Activated CD4-positive, CD25-positive, alpha-beta regulatory T cell treated with anti-CD3 and anti-CD28 coated beads, Interleukin-2, amount 50 U/mL, for 72 hours (primary cell): ENCODE measurements at regions not wholly inside any gene's neighbourhood (a gene's known extent, or its start where the extent isn't known, plus 50 kb on each side); places are given as distances from the start of the nearest gene placed in this dataset.
"Not testable (repeated sequence)": the region's sequence is repeated elsewhere in the genome, so short reads cannot be mapped to it uniquely, and the experiment has no call there.

Experiments used
- DNase-seq: peaks from one replicate; pipeline ENCODE4 v3.0.0; 2021

DNA sequence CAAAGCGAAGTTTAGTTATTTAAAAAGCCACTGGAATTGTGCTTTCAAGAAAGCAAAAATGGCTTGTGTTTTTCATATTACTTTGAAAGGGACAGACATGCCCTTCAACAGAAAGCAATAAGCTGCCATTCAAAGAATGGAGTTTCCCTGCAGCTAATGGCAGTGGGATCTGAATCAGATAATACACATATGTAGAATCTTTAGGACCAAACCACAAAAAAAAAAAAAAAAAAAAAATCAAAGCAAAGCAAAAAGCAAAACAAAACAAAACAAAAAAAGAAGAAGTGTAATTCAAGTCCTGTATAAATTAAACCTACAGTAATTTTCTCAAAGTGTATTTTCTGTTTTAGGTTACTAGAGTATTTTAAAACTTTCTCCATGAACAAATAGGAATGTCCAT is 63.6 kb upstream of the ZNF217 start:
- DNase-seq: no peak

DNA sequence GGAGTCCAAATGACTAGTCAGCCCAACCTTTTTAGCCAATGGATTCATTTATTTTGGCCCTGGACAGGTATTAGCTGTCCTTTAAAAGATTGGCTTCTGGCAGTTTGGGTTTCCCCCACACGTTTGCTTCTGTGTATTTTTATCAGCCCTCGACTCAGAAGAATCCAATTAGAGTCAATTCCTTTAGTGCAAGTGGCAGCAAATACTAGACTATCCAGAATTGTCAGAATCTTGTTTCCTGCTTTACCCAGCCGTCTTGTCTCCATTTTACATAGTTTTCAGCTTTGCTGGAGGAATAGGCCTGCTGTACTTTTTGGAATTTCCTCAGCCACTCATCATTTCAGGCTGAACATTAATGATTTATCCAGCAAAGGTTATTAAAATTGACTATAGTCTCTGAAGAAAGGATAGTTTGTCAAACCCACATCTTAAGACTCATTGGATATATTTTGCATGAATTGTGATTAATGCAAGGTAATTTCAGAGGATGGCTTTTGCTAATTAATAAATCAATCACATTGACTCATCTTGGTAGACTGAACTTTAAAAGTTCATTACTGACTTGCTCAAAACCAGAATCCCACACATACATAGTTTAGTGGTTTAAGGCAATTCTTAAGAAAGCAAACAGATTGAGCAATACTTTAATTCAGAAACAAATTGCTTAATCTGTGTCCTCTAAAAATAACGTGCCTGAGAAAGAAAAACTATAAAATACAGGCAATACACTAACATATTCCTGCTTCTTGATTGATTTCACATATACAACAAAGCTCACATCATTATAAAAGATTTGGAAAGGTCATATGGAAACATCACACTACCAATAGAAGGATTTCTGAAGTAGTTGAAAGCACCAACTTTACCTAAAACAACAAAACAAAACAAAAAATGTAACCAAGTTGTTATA is 62.9 kb upstream of the ZNF217 start:
- no peak for DNase-seq

DNA sequence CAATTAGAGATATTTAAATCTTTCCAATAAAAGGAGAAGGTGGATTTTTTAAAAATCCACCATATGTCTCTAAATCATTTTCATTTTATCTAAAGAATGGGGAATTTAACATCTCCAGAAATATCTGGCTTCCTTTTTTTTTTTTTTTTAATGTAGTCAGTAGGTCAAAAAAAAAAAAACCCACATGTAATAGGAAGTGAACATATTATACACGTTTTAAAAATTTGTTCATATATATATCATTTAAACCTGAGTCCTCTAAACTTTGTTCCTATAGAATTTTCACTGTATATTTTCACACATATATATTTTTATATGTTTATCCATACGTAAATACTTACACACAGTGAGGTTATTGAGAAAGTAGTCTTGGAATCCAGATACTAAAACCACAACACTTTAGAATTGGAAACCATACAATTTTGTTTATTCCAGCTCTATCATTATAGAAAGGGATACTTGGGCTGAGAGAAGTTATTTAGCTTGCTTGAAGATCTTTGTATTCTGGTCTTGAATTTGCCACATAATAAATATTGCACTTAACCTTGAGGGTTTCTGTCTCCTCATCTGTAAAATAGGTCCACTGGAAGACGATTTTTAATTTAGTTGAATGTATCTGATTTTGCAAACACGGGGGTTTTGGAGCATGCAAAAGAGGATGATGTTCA is 62.1 kb upstream of the ZNF217 start:
- no peak for DNase-seq

DNA sequence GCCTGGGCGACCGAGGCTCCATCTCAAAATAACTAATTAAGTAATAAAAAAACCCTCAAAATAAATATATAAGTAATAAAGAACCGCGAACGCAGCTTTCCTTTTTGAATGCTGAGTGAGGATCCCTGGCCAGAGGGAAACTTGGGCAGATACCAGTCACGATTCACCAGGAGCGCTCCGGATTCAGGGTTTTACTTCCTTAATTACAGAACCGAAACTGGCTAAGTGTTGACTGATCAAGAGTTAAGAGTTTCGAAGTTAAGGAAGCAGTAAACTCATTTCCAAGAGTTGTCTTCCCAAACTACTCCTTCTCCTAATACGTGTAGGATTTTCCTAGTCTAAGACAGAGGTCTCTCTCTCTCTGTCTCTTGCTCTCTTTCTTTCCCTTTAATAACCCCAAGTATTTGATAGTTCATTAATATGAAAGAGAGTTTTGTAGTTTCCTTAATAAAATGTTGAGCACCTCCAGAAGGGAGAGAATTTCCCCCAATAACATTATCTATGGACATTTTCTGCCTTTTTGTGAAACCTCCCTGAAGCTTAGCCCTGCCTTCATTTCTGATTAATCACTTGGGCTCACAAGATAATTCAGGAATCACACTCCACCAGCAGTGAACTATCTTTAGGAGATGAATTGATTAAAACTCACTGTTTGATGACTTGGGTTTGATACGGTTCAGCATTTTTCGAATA is 61.4 kb upstream of the ZNF217 start:
- DNase-seq: no peak

DNA sequence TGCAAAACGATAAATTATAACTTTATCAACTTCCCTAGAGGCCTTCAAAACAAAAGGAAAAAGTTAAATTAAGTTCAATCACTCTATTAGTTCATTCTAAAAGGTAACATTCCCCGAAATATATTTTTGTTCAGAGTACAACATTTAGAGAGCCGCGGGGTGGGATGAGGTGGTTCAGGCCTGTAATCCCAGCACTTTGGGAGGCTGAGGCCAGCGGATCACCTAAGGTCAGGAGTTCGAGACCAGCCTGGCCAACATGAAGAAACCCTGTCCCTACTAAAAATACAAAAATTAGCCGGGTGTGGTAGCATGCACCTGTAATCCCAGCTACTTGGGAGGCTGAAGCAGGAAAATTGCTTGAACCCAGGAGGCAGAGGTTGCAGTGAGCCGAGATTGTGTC is 60.9 kb upstream of the ZNF217 start:
- not testable (repeated sequence) for DNase-seq

DNA sequence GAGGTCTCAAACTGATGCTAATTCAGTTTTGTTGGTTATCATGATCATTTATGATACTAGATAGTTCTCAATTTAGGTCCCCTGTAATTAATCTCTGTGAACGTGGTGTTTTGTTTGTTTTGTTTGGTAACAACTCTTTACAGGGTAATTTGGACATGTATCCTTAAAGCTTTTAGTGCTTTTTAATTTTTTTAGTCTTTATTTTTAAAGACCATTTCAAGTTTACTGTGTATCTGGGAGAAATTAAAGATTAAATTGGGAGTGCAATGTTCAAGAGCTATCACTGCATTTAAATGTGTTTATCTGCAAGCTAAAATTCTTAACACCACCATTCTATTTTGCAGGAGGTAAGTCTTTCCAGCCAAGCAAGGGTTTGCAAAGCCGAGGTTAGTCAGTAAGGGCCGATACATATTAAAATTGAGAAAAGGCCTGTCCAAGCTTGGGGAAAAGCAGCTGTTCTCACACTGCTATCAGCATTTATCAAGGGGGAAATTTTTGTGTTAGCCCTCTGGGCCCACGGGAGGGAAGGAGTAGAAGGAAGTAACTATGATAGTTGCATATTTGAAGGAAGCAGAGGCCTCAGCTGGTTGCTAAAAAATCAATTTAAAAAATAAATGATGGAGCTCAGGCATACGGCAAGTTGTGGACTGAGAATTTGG is 59.3 kb upstream of the ZNF217 start:
- no peak for DNase-seq

DNA sequence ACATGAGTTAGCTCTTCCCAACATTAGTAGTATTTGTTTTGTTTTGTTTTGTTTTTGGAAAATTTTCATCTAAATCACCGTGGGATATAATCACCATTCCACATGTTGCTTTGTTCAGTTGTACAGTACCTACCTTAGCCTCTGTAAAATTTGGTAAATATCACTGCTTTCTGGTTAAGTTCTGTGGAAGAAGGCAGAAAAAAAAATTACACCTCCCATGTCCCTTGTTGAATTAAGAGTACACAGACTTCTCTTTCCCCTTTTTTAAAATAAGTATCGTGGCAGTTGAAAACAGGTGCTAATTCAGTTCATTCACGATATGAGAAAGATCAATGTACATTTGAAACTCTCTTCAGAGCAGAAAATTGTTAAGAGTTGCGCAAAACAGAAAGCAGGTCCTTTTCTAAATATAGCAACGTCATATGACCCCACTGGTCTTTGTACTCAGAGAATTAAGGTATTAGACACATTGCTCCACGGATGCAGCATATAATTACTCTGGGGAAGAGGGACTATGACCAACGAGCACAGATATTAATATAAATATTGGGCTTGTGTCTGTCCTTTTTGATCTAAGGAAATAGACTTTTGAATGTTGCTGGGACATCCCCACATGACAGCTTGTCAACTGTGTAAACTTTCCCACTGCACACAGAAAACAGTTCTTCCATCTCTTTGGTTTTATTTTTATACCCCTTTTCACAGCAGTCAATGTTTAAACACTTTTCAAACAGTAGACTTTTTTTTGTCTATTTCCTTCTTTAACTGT is 58.6 kb upstream of the ZNF217 start:
- no peak for DNase-seq

DNA sequence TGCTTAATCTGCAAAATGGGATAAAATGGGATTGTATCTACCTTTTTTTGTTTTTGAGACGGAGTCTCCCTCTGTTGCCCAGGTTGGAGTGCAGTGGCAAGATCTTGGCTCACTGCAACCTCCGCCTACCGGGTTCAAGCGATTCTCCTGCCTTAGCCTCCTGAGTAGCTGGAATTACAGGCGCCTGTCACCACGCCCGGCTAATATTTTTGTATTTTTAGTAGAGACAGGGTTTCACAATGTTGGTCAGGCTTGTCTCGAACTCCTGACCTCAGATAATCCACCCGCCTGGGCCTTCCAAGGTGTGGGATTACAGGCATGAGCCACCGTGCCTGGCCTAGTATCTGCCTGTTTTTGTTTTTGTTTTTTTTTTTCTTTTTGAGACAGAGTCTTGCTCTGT is 55.9 kb upstream of the ZNF217 start:
- not testable (repeated sequence) for DNase-seq

DNA sequence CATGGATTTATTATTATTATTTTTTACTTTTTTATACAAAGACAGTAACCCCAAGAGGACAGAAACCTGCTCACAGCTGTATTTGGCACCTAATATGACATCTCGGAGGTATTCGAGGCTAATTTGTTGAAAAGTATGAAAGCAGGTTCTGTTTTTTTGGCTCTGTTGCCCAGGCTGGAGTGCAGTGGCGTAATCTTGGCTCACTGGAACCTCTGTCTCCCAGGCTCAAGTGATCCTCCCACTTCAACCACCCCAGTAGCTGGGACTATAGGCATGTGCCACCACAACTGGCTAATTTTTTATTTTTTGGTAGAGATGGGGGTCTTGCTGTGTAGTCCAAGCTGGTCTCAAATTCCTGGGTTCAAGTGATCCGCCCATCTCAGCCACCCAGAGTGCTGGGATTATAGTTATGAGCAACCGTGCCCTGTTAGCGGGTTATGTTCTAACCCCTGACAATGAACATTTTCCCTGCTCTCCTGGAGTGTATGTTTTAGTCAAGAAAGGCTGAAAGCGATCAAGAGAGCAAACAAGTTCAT is 53.7 kb upstream of the ZNF217 start:
- DNase-seq: no peak

DNA sequence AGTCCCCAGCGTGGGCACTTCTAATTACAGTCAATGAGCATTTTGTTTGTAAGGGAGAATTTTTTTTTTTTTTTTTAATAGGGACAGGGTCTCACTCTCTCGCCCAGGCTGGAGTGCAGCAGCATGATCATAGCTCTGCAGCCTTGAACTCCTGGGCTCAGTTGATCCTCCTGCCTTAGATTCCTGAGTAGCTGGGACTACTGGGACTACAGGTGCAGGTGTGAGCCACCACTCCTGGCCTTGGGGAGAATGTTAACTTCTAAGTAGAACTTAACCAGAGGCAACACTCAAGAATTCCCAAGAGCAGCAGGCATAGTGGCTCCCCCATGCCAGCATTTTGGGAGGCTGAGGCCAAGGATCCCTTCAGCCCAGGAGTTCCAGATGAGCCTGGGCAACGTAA is 52.9 kb upstream of the ZNF217 start:
- DNase-seq: no peak

DNA sequence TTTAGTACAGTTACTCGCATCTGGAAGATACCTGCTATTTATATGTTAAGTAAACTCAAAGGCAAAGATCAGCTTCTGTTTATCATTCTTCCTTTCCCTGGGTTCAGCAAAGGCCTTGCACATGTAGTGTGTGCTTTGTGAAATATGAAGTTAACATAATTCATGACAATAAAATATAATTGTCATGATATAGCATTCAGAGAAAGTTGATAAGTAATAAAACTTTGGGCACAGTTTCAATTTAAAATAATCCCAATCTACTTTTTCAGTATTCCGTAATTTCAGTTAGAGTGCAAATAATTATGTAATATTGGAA is 51.9 kb upstream of the ZNF217 start:
- no peak for DNase-seq

DNA sequence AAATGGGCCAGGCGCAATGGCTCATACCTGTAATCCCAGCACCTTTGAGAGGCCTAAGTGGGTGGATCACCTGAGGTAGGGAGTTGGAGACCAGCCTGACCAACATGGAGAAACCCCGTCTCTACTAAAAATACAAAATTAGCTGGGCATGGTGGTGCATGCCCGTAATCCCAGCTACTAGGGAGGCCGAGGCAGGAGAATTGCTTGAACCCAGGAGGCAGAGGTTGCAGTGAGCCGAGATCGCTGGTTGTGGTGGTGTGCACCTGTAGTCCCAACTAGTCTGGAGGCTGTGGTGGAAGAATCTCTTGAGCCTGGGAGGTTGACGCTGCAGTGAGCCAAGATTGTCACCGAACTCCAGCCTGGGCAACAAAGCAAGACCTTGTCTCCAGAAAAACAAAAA is 50.5 kb upstream of the ZNF217 start:
- not testable (repeated sequence) for DNase-seq
